CD14-positive monocyte (primary cell): ENCODE measurements at regions not wholly inside any gene's neighbourhood (a gene's known extent, or its start where the extent isn't known, plus 50 kb on each side); places are given as distances from the start of the nearest gene placed in this dataset.

ENCODE experiments used
- DNase-seq, 3 donors: peaks; one replicate each; pipeline ENCODE4 v3.0.0-alpha.2; 2011 to 2022
- H2AFZ ChIP-seq: 2 replicates; pipeline ENCODE4 v1.6.0; 2012; ENCODE audit warnings: mild to moderate bottlenecking, low read depth, low read length, inconsistent platforms; ENCODE audit not compliant: insufficient read depth, poor library complexity, severe bottlenecking
- H3K27ac ChIP-seq, 2 donors: 1 replicate in 1 of 2; 2 replicates in 1 of 2; pipeline ENCODE4 v1.5.1; 2012 to 2013; ENCODE audit warnings: low read length in 2 of 2, control low read depth in 1 of 2, inconsistent platforms in 1 of 2, low read depth in 1 of 2, mild to moderate bottlenecking in 1 of 2
- H3K27me3 ChIP-seq, 2 donors: one replicate each; pipeline versions ENCODE4 v1.6.0 to v1.6.1; 2011 to 2013; ENCODE audit warnings: low read length in 2 of 2; ENCODE audit not compliant: control insufficient read depth in 2 of 2, insufficient read depth in 2 of 2
- H3K36me3 ChIP-seq, 2 donors: replicated peaks in 1 of 2; 1 replicate in 1 of 2; 2 replicates in 1 of 2; pipeline versions ENCODE4 v1.5.1 to v1.6.1; 2012 to 2013; ENCODE audit warnings: low read length in 2 of 2, control low read depth in 1 of 2, inconsistent platforms in 1 of 2, mild to moderate bottlenecking in 1 of 2; ENCODE audit not compliant: insufficient read depth in 2 of 2, control insufficient read depth in 1 of 2
- H3K4me1 ChIP-seq, 2 donors: 1 replicate in 1 of 2; 2 replicates in 1 of 2; pipeline versions ENCODE4 v1.5.1 to v1.6.1; 2012 to 2013; ENCODE audit warnings: low read length in 2 of 2, control low read depth in 1 of 2, inconsistent platforms in 1 of 2, mild to moderate bottlenecking in 1 of 2, moderate library complexity in 1 of 2; ENCODE audit not compliant: insufficient read depth in 2 of 2, control insufficient read depth in 1 of 2
- H3K4me2 ChIP-seq: replicated peaks from 2 replicates; pipeline ENCODE3; 2012; ENCODE audit warnings: low read length, moderate library complexity, mild to moderate bottlenecking; ENCODE audit not compliant: poor library complexity, severe bottlenecking; ENCODE audit errors: extremely low read depth
- H3K4me3 ChIP-seq, 3 experiments: fragments of 200-600 bp in 1 of 3; sonication (generic) in 1 of 3; replicated peaks in 1 of 3; 1 replicate in 2 of 3; 2 replicates in 1 of 3; pipeline ENCODE4 v1.5.1; 2011 to 2013; ENCODE audit warnings: low read length in 3 of 3, mild to moderate bottlenecking in 3 of 3, control low read depth in 2 of 3, low read depth in 2 of 3, inconsistent platforms in 1 of 3, moderate library complexity in 1 of 3
- H3K79me2 ChIP-seq: 2 replicates; pipeline ENCODE4 v1.6.0; 2012; ENCODE audit warnings: mild to moderate bottlenecking, control low read depth, inconsistent platforms, low read length, moderate library complexity; ENCODE audit not compliant: insufficient read depth
- H3K9ac ChIP-seq: 2 replicates; pipeline ENCODE4 v1.6.0; 2017; ENCODE audit warnings: low read length, mild to moderate bottlenecking; ENCODE audit not compliant: insufficient read depth, poor library complexity, severe bottlenecking
- H3K9me3 ChIP-seq, 2 donors: replicated peaks in 1 of 2; 1 replicate in 1 of 2; 2 replicates in 1 of 2; pipeline versions ENCODE4 v1.5.1 to v1.6.1; 2012 to 2013; ENCODE audit warnings: low read length in 2 of 2, control low read depth in 1 of 2; ENCODE audit not compliant: control insufficient read depth in 1 of 2, insufficient read depth in 1 of 2
- H4K20me1 ChIP-seq: 2 replicates; pipeline ENCODE4 v1.6.0; 2012; ENCODE audit warnings: mild to moderate bottlenecking, low read length, control low read depth, moderate library complexity; ENCODE audit not compliant: insufficient read depth
- H3K27ac Mint-ChIP-seq, 7 donors: one replicate each; pipeline ENCODE4 v1.8.0; 2020; ENCODE audit warnings: mild to moderate bottlenecking in 7 of 7, mixed read lengths in 7 of 7, moderate library complexity in 6 of 7, inconsistent platforms in 2 of 7
- H3K27me3 Mint-ChIP-seq, 3 donors: one replicate each; pipeline ENCODE4 v1.8.0; 2021 to 2022; ENCODE audit warnings: low read depth in 3 of 3, mild to moderate bottlenecking in 3 of 3, mixed read lengths in 3 of 3, moderate library complexity in 3 of 3, inconsistent platforms in 1 of 3
- H3K36me3 Mint-ChIP-seq, 2 donors: one replicate each; pipeline ENCODE4 v1.8.0; 2020; ENCODE audit warnings: mixed read lengths in 2 of 2, inconsistent platforms in 1 of 2, mild to moderate bottlenecking in 1 of 2
- H3K4me1 Mint-ChIP-seq: one replicate; pipeline ENCODE4 v1.8.0; 2020; ENCODE audit warnings: mild to moderate bottlenecking, mixed read lengths
- H3K4me3 Mint-ChIP-seq, 2 donors: one replicate each; pipeline ENCODE4 v1.8.0; 2020; ENCODE audit warnings: mild to moderate bottlenecking in 2 of 2, mixed read lengths in 2 of 2, moderate library complexity in 1 of 2
- H3K9me3 Mint-ChIP-seq, 7 donors: one replicate each; pipeline ENCODE4 v1.8.0; 2020 to 2022; ENCODE audit warnings: mixed read lengths in 7 of 7, mild to moderate bottlenecking in 6 of 7, moderate library complexity in 6 of 7, inconsistent platforms in 2 of 7
- WGBS: methylation state at CpG from one replicate; pipeline ENCODE4 v1.1.5; 2013; ENCODE audit warnings: missing lambda C conversion rate; ENCODE audit not compliant: insufficient coverage; 5-methylcytosine and 5-hydroxymethylcytosine counted together
- intact Hi-C, 2 donors: fragments of 100-400 bp; cut with micrococcal nuclease; formaldehyde crosslinking; loops; one replicate each; pipeline versions ENCODE4 v1.15.0 to v1.15.1; 2023
- TF ChIP-seq, protein P1 (sequence below): fragments of 200-600 bp; IDR thresholded peaks from one replicate; pipeline ENCODE4 v1.8.0; 2022; ENCODE audit warnings: antibody characterized with exemption, mild to moderate bottlenecking

GRCh38 chr3:18016366-18016765, 273.9 kb upstream of the TBC1D5 start:
- peaks cover 6 to 13% (median 8%) of the 10 kb centered on the region in 7 donors for H3K9me3 Mint-ChIP-seq
- H3K4me3 Mint-ChIP-seq = no peak overlapping the region
- H3K4me3 ChIP-seq = no peak overlapping the region
- no peak overlapping the region for H3K4me2 ChIP-seq
- no peaks in the 10 kb centered on the region for H3K27me3 Mint-ChIP-seq
- no peak overlapping the region for H3K9ac ChIP-seq
- H3K79me2 ChIP-seq = no peaks in the 10 kb centered on the region
- DNase-seq = no peak
- 60% methylated on average over 1 of the region's 7 CpGs for WGBS
- peaks cover 3 to 4% of the 10 kb centered on the region in 2 donors for H3K9me3 ChIP-seq
- H4K20me1 ChIP-seq = no peaks in the 10 kb centered on the region
- no peaks in the 10 kb centered on the region for H3K27me3 ChIP-seq
- H3K4me1 ChIP-seq = no peaks in the 10 kb centered on the region
- intact Hi-C loops = no loop called here
- H3K27ac ChIP-seq = no peak overlapping the region
- H3K36me3 ChIP-seq = no peaks in the 10 kb centered on the region
- no peaks in the 10 kb centered on the region for H3K4me1 Mint-ChIP-seq
- TF ChIP-seq, protein P1, sequence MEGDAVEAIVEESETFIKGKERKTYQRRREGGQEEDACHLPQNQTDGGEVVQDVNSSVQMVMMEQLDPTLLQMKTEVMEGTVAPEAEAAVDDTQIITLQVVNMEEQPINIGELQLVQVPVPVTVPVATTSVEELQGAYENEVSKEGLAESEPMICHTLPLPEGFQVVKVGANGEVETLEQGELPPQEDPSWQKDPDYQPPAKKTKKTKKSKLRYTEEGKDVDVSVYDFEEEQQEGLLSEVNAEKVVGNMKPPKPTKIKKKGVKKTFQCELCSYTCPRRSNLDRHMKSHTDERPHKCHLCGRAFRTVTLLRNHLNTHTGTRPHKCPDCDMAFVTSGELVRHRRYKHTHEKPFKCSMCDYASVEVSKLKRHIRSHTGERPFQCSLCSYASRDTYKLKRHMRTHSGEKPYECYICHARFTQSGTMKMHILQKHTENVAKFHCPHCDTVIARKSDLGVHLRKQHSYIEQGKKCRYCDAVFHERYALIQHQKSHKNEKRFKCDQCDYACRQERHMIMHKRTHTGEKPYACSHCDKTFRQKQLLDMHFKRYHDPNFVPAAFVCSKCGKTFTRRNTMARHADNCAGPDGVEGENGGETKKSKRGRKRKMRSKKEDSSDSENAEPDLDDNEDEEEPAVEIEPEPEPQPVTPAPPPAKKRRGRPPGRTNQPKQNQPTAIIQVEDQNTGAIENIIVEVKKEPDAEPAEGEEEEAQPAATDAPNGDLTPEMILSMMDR = no peak
- H3K36me3 Mint-ChIP-seq = no peaks in the 10 kb centered on the region
- H2AFZ ChIP-seq = no peak overlapping the region
- H3K27ac Mint-ChIP-seq = no peak overlapping the region

GRCh38 chr3:18012933-18013332, 270.5 kb upstream of the TBC1D5 start:
- no peaks in the 10 kb centered on the region for H3K27me3 Mint-ChIP-seq
- Histone ChIP-seq H3K4me1 (no peaks in the 10 kb centered on the region), H2AFZ (no peak overlapping the region), H3K27me3 (no peaks in the 10 kb centered on the region), H3K79me2 (no peaks in the 10 kb centered on the region), H3K9me3 (no peaks in the 10 kb centered on the region), H3K36me3 (no peaks in the 10 kb centered on the region), H3K4me3 (no peak overlapping the region), H3K9ac (no peak overlapping the region), H3K27ac (no peak overlapping the region), H3K4me2 (no peak overlapping the region), H4K20me1 (no peaks in the 10 kb centered on the region)
- no peaks in the 10 kb centered on the region for H3K36me3 Mint-ChIP-seq
- H3K27ac Mint-ChIP-seq = no peak overlapping the region
- no peak overlapping the region for H3K4me3 Mint-ChIP-seq
- H3K9me3 Mint-ChIP-seq = peaks cover 2 to 6% (median 6%) of the 10 kb centered on the region in 7 donors
- intact Hi-C loops = no loop called here
- TF ChIP-seq, protein P1 = no peak
- 100% methylated on average over 1 of the region's 4 CpGs for WGBS
- no peaks in the 10 kb centered on the region for H3K4me1 Mint-ChIP-seq
- DNase-seq = no peak
